ENCODE measurements at regions not wholly inside any gene's neighbourhood (a gene's known extent, or its start where the extent isn't known, plus 50 kb on each side); places are given as distances from the start of the nearest gene placed in this dataset.

DNA sequence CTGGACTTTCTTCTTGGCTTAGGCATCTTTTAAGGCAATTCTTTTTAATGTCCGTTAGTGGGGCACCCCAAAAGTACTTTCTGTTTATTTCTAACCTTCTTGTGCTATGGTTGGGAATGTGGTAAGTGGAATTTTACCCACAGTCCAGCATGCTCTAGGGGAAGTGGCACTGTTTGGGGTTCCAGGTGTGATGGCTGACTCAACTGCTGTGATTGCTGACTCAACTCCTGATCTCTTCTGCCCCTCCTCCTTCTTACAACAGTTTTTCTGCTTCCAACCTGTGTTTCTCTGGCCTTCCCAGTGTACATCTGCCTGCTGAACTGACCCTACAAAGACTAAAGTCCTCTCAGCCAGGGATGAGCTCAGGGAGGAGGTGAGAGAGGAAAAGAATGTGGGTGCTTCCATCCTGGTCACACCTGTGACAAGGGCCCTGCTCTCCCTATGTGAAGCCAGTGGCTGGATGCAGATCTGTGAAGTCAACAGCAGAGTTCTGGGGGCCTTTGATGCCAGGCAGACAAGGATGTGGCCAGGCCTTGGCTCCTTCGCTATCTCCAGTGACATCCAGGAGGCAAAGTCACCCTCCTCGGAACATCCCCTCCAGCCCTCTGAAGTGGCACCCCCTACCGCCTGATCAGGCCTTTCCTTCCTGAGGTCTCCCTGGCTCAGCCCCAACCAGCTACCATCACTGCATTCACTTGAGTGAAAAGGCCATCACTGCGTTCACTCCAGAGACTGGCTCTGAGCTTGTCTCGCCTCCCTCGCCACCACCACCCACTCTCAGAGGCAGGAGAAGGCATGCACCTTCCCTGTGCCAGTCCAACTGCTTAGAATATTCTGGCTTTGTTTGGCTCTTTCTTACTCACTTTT, 72.2 kb downstream of the C5orf15 start:
- peaks cover 5% of the 10 kb centered on the region for H3K27me3 ChIP-seq (ENCODE audit: insufficient read depth, low read length)
- H3K4me1 ChIP-seq (ENCODE audit: insufficient read depth, low read length), result no peaks in the 10 kb centered on the region
- no peak for DNase-seq (ENCODE audit: insufficient read length, low spot score, missing footprints)
- H3K27ac ChIP-seq (ENCODE audit: low read depth, low read length), result no peak overlapping the region
- no peak overlapping the region for H2AFZ ChIP-seq (ENCODE audit: low read length)
- H3K9me3 ChIP-seq (ENCODE audit: low read depth, low read length), result no peaks in the 10 kb centered on the region
- H3K4me2 ChIP-seq (ENCODE audit: insufficient read depth, low read length), result no peak overlapping the region
- H3K4me3 ChIP-seq (ENCODE audit: insufficient read depth, low read length), result no peak overlapping the region
- no peaks in the 10 kb centered on the region for H3K36me3 ChIP-seq (ENCODE audit: insufficient read depth, low read length)
- H3K79me2 ChIP-seq (ENCODE audit: insufficient read depth, low read length), result no peaks in the 10 kb centered on the region
- H4K20me1 ChIP-seq (ENCODE audit: insufficient read depth, low read length), result no peaks in the 10 kb centered on the region
- TF ChIP-seq, protein P1, sequence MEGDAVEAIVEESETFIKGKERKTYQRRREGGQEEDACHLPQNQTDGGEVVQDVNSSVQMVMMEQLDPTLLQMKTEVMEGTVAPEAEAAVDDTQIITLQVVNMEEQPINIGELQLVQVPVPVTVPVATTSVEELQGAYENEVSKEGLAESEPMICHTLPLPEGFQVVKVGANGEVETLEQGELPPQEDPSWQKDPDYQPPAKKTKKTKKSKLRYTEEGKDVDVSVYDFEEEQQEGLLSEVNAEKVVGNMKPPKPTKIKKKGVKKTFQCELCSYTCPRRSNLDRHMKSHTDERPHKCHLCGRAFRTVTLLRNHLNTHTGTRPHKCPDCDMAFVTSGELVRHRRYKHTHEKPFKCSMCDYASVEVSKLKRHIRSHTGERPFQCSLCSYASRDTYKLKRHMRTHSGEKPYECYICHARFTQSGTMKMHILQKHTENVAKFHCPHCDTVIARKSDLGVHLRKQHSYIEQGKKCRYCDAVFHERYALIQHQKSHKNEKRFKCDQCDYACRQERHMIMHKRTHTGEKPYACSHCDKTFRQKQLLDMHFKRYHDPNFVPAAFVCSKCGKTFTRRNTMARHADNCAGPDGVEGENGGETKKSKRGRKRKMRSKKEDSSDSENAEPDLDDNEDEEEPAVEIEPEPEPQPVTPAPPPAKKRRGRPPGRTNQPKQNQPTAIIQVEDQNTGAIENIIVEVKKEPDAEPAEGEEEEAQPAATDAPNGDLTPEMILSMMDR (IDR thresholded peaks at IDR 0.05; ENCODE audit: extremely low read depth, low read depth, low read length), result no peak

DNA sequence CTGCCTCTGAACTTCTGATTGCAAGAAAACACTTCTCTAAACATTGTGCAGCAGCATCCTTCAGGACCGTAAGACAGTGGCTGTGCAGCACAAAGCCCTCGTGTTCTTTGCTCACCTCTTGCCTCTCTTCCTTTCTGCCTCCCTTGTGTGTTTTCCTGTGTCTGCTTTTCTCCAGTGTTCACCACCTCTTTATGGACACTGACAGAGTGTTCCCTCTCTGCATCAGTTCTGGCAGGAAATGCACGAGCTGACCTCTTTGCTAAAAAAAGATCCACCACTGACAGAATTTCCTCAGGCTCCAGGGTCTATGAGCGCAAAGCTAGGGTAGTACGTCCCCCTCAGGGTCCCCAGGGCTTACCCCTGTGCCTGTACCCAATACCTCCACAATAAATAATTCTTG, 74.3 kb downstream of the C5orf15 start:
- no peak overlapping the region for H2AFZ ChIP-seq (ENCODE audit: low read length)
- H3K9me3 ChIP-seq (ENCODE audit: low read depth, low read length), result no peaks in the 10 kb centered on the region
- no peaks in the 10 kb centered on the region for H3K36me3 ChIP-seq (ENCODE audit: insufficient read depth, low read length)
- no peak overlapping the region for H3K27ac ChIP-seq (ENCODE audit: low read depth, low read length)
- TF ChIP-seq, protein P1 (IDR thresholded peaks at IDR 0.05; ENCODE audit: extremely low read depth, low read depth, low read length), result no peak
- H4K20me1 ChIP-seq (ENCODE audit: insufficient read depth, low read length), result no peaks in the 10 kb centered on the region
- no peak overlapping the region for H3K4me2 ChIP-seq (ENCODE audit: insufficient read depth, low read length)
- DNase-seq (ENCODE audit: insufficient read length, low spot score, missing footprints), result no peak
- H3K4me1 ChIP-seq (ENCODE audit: insufficient read depth, low read length), result no peaks in the 10 kb centered on the region
- no peaks in the 10 kb centered on the region for H3K79me2 ChIP-seq (ENCODE audit: insufficient read depth, low read length)
- H3K4me3 ChIP-seq (ENCODE audit: insufficient read depth, low read length), result no peak overlapping the region
- H3K27me3 ChIP-seq (ENCODE audit: insufficient read depth, low read length), result peaks cover 5% of the 10 kb centered on the region

DNA sequence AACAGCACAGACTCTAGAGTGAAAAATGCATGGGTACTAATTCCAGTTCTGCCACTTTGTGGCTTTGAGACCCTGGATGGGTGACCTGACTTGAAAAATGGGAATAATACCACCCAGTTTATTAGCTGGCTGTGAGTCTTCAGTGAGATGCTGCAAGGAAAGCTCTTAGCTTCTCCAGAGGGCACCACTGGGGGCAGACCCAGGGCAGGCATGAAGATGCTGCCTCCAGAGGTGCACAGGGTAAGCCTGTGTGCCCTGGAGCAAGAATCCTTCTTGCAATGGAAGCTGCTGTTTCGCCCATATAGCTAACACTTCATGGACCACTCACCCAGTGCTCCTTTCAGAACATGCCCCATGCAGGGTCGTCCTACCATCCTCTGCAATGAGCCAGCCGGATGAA, 75.7 kb downstream of the C5orf15 start:
- Histone ChIP-seq H3K27me3 (ENCODE audit: insufficient read depth, low read length) (peaks cover 5% of the 10 kb centered on the region), H4K20me1 (ENCODE audit: insufficient read depth, low read length) (no peaks in the 10 kb centered on the region), H3K36me3 (ENCODE audit: insufficient read depth, low read length) (no peaks in the 10 kb centered on the region), H3K4me2 (ENCODE audit: insufficient read depth, low read length) (no peak overlapping the region), H3K27ac (ENCODE audit: low read depth, low read length) (no peak overlapping the region), H3K4me3 (ENCODE audit: insufficient read depth, low read length) (no peak overlapping the region), H2AFZ (ENCODE audit: low read length) (no peak overlapping the region), H3K79me2 (ENCODE audit: insufficient read depth, low read length) (no peaks in the 10 kb centered on the region), H3K9me3 (ENCODE audit: low read depth, low read length) (no peaks in the 10 kb centered on the region), H3K4me1 (ENCODE audit: insufficient read depth, low read length) (no peaks in the 10 kb centered on the region)
- TF ChIP-seq, protein P1 (IDR thresholded peaks at IDR 0.05; ENCODE audit: extremely low read depth, low read depth, low read length), result no peak
- DNase-seq (ENCODE audit: insufficient read length, low spot score, missing footprints), result no peak

DNA sequence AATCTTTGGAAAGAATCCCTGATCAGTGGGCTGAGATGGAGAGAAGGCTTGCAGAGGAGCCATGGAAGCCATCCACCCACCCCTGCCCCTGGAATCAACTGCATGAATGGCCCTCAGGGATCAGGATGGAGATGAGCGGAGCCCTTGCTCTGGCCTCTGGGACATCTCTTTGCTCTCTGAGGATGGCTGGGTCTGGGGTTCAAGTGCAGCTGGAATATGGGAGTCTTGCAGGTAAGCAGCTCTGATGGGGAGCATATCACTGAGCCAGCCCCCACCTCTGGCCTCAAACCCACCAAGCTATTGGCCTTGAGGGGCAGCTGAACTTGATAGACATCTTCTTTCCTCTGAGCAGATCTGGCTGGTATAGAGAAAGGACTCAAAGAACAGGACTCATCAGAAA, 76.1 kb downstream of the C5orf15 start:
- Histone ChIP-seq H3K4me3 (ENCODE audit: insufficient read depth, low read length) (no peak overlapping the region), H3K9me3 (ENCODE audit: low read depth, low read length) (no peaks in the 10 kb centered on the region), H3K27me3 (ENCODE audit: insufficient read depth, low read length) (peaks cover 5% of the 10 kb centered on the region), H2AFZ (ENCODE audit: low read length) (no peak overlapping the region), H3K4me2 (ENCODE audit: insufficient read depth, low read length) (no peak overlapping the region), H3K27ac (ENCODE audit: low read depth, low read length) (no peak overlapping the region), H3K79me2 (ENCODE audit: insufficient read depth, low read length) (no peaks in the 10 kb centered on the region), H4K20me1 (ENCODE audit: insufficient read depth, low read length) (no peaks in the 10 kb centered on the region), H3K4me1 (ENCODE audit: insufficient read depth, low read length) (no peaks in the 10 kb centered on the region), H3K36me3 (ENCODE audit: insufficient read depth, low read length) (no peaks in the 10 kb centered on the region)
- TF ChIP-seq, protein P1 (IDR thresholded peaks at IDR 0.05; ENCODE audit: extremely low read depth, low read depth, low read length), result no peak
- DNase-seq (ENCODE audit: insufficient read length, low spot score, missing footprints), result no peak
